ENCODE measurements at regions not wholly inside any gene's neighbourhood (a gene's known extent, or its start where the extent isn't known, plus 50 kb on each side); places are given as distances from the start of the nearest gene placed in this dataset.
"Not testable (repeated sequence)": the region's sequence is repeated elsewhere in the genome, so short reads cannot be mapped to it uniquely, and the experiment has no call there.

- DNase-seq (ENCODE audit: low read depth, low spot score); H3K27ac ChIP-seq (ENCODE audit: insufficient read depth, low read depth, low read length); FAIRE-seq; H3K9me1 ChIP-seq (replicated peaks; ENCODE audit: control insufficient read depth, extremely low read depth, insufficient read depth, low read length); H3K9ac ChIP-seq (replicated peaks; ENCODE audit: extremely low read depth, insufficient read depth, low read length); H3K27me3 ChIP-seq (ENCODE audit: control insufficient read depth in 2 of 2, insufficient read depth in 2 of 2, low read length in 2 of 2); intact Hi-C loops (cut with micrococcal nuclease); POLR2A ChIA-PET; H3K4me1 ChIP-seq (ENCODE audit: control insufficient read depth, extremely low read depth, insufficient read depth, low read length); H4K20me1 ChIP-seq (replicated peaks; ENCODE audit: control insufficient read depth, extremely low read depth, insufficient read depth, low read length); H2AFZ ChIP-seq (ENCODE audit: low read depth, low read length); CTCF ChIA-PET; BruUV-seq (replicated peaks); H3K79me2 ChIP-seq (ENCODE audit: control insufficient read depth, insufficient read depth, low read length); dilution Hi-C loops (cut with MboI; ENCODE audit: extremely low pct_ligation_motif_present, low sequenced_read_pairs); H3K9me3 ChIP-seq (replicated peaks; ENCODE audit: control insufficient read depth, insufficient read depth, low read length); H3K4me3 ChIP-seq (replicated peaks in 1 of 3; ENCODE audit: insufficient read depth in 1 of 3, low read depth in 1 of 3, low read length in 3 of 3); H3K36me3 ChIP-seq (ENCODE audit: control insufficient read depth in 2 of 2, extremely low read depth in 1 of 2, insufficient read depth in 2 of 2, low read length in 2 of 2); H3K4me2 ChIP-seq (ENCODE audit: insufficient read depth, low read length): not testable (repeated sequence)
Measured at GRCh38 chr11:71701435-71702291, 119.0 kb upstream of the KRTAP5-11 start.

DNA sequence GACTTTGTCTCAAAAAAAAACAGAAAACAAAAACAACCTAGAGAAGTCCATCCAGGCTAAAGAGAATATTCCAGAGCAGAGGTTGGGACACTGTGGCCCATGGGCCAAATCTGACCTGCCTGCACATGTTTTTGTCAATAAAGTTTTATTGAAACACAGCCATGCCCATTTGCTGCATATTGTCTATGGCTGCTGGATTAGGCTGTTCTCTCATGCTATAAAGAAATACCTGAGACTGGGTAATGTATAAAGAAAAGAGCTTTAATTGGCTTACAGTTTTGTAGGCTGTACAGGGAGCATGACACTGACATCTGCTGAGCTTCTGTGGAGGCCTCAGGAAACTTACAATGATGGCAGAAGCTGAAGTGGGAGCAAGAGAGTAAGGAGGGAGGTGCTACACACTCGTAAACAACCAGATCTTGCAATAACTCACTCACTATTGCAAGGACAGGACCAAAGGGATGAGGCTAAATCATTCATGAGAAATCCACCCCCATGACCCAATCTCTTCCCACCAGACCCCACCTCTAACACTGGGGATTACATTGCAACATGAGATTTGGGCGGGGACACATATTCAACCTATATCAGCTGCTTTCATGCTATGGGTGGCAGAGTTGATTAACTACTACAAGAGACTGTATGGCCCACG is 122.5 kb upstream of the KRTAP5-11 start:
- H3K9me1 ChIP-seq (replicated peaks; ENCODE audit: control insufficient read depth, extremely low read depth, insufficient read depth, low read length); H3K4me3 ChIP-seq (replicated peaks in 1 of 3; ENCODE audit: insufficient read depth in 1 of 3, low read depth in 1 of 3, low read length in 3 of 3); FAIRE-seq; BruUV-seq (replicated peaks); H3K27ac ChIP-seq (ENCODE audit: insufficient read depth, low read depth, low read length); H3K36me3 ChIP-seq (ENCODE audit: control insufficient read depth in 2 of 2, extremely low read depth in 1 of 2, insufficient read depth in 2 of 2, low read length in 2 of 2); POLR2A ChIA-PET; DNase-seq (ENCODE audit: low read depth, low spot score); H4K20me1 ChIP-seq (replicated peaks; ENCODE audit: control insufficient read depth, extremely low read depth, insufficient read depth, low read length); H2AFZ ChIP-seq (ENCODE audit: low read depth, low read length); H3K9ac ChIP-seq (replicated peaks; ENCODE audit: extremely low read depth, insufficient read depth, low read length); H3K4me1 ChIP-seq (ENCODE audit: control insufficient read depth, extremely low read depth, insufficient read depth, low read length); H3K9me3 ChIP-seq (replicated peaks; ENCODE audit: control insufficient read depth, insufficient read depth, low read length); H3K79me2 ChIP-seq (ENCODE audit: control insufficient read depth, insufficient read depth, low read length); H3K4me2 ChIP-seq (ENCODE audit: insufficient read depth, low read length); dilution Hi-C loops (cut with MboI; ENCODE audit: extremely low pct_ligation_motif_present, low sequenced_read_pairs); H3K27me3 ChIP-seq (ENCODE audit: control insufficient read depth in 2 of 2, insufficient read depth in 2 of 2, low read length in 2 of 2); intact Hi-C loops (cut with micrococcal nuclease); CTCF ChIA-PET: not testable (repeated sequence)

GRCh38 chr11:71705738-71706432 is 123.2 kb upstream of the KRTAP5-11 start:
- BruUV-seq (replicated peaks); H3K9me1 ChIP-seq (replicated peaks; ENCODE audit: control insufficient read depth, extremely low read depth, insufficient read depth, low read length); intact Hi-C loops (cut with micrococcal nuclease); H3K4me2 ChIP-seq (ENCODE audit: insufficient read depth, low read length); H3K9me3 ChIP-seq (replicated peaks; ENCODE audit: control insufficient read depth, insufficient read depth, low read length); H3K79me2 ChIP-seq (ENCODE audit: control insufficient read depth, insufficient read depth, low read length); H3K27ac ChIP-seq (ENCODE audit: insufficient read depth, low read depth, low read length); FAIRE-seq; H2AFZ ChIP-seq (ENCODE audit: low read depth, low read length); H3K27me3 ChIP-seq (ENCODE audit: control insufficient read depth in 2 of 2, insufficient read depth in 2 of 2, low read length in 2 of 2); H4K20me1 ChIP-seq (replicated peaks; ENCODE audit: control insufficient read depth, extremely low read depth, insufficient read depth, low read length); H3K36me3 ChIP-seq (ENCODE audit: control insufficient read depth in 2 of 2, extremely low read depth in 1 of 2, insufficient read depth in 2 of 2, low read length in 2 of 2); POLR2A ChIA-PET; CTCF ChIA-PET; H3K9ac ChIP-seq (replicated peaks; ENCODE audit: extremely low read depth, insufficient read depth, low read length); H3K4me1 ChIP-seq (ENCODE audit: control insufficient read depth, extremely low read depth, insufficient read depth, low read length); DNase-seq (ENCODE audit: low read depth, low spot score); H3K4me3 ChIP-seq (replicated peaks in 1 of 3; ENCODE audit: insufficient read depth in 1 of 3, low read depth in 1 of 3, low read length in 3 of 3); dilution Hi-C loops (cut with MboI; ENCODE audit: extremely low pct_ligation_motif_present, low sequenced_read_pairs): not testable (repeated sequence)

DNA sequence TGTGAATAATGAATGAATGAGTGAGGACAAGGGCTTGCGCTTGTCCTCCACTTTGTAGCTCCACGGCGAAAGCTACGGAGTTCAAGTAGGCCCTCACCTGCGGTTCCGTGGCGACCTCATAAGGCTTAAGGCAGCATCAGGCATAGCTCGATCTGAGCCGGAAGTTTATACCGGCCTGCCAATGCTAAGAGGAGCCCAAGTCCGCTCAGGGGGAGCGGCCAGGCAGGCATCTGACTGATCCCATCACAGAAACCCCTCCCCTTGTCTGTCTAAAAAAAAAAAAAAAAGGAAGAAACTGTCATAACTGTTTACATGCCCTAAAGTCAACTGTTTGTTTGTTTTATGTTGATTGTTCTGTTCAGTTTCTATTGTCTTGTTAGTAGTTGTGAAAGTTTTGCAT is 124.4 kb upstream of the KRTAP5-11 start:
- H3K4me2 ChIP-seq (ENCODE audit: insufficient read depth, low read length); BruUV-seq (replicated peaks); POLR2A ChIA-PET; H3K36me3 ChIP-seq (ENCODE audit: control insufficient read depth in 2 of 2, extremely low read depth in 1 of 2, insufficient read depth in 2 of 2, low read length in 2 of 2); H3K9me3 ChIP-seq (replicated peaks; ENCODE audit: control insufficient read depth, insufficient read depth, low read length); H3K9me1 ChIP-seq (replicated peaks; ENCODE audit: control insufficient read depth, extremely low read depth, insufficient read depth, low read length); FAIRE-seq; H2AFZ ChIP-seq (ENCODE audit: low read depth, low read length); H3K27ac ChIP-seq (ENCODE audit: insufficient read depth, low read depth, low read length); H3K9ac ChIP-seq (replicated peaks; ENCODE audit: extremely low read depth, insufficient read depth, low read length); intact Hi-C loops (cut with micrococcal nuclease); DNase-seq (ENCODE audit: low read depth, low spot score); H3K79me2 ChIP-seq (ENCODE audit: control insufficient read depth, insufficient read depth, low read length); H3K27me3 ChIP-seq (ENCODE audit: control insufficient read depth in 2 of 2, insufficient read depth in 2 of 2, low read length in 2 of 2); CTCF ChIA-PET; H3K4me1 ChIP-seq (ENCODE audit: control insufficient read depth, extremely low read depth, insufficient read depth, low read length); H3K4me3 ChIP-seq (replicated peaks in 1 of 3; ENCODE audit: insufficient read depth in 1 of 3, low read depth in 1 of 3, low read length in 3 of 3); H4K20me1 ChIP-seq (replicated peaks; ENCODE audit: control insufficient read depth, extremely low read depth, insufficient read depth, low read length); dilution Hi-C loops (cut with MboI; ENCODE audit: extremely low pct_ligation_motif_present, low sequenced_read_pairs): not testable (repeated sequence)

Data from endothelial cell of umbilical vein (primary cell).